ENCODE measurements at regions not wholly inside any gene's neighbourhood (a gene's known extent, or its start where the extent isn't known, plus 50 kb on each side); places are given as distances from the start of the nearest gene placed in this dataset.

GRCh38 chr3:34298653-34299052, 500.2 kb downstream of the PDCD6IP start:
- no peaks in the 10 kb centered on the region for H3K36me3 Mint-ChIP-seq (ENCODE audit: insufficient read depth)
- DNase-seq (ENCODE audit: low spot score, unreplicated experiment), result no peak
- peaks cover 8% of the 10 kb centered on the region for H3K27me3 Mint-ChIP-seq
- H3K27ac Mint-ChIP-seq, result no peak overlapping the region
- peaks cover 10% of the 10 kb centered on the region for H3K4me1 Mint-ChIP-seq (ENCODE audit: low read depth)
- TF ChIP-seq, protein P1, sequence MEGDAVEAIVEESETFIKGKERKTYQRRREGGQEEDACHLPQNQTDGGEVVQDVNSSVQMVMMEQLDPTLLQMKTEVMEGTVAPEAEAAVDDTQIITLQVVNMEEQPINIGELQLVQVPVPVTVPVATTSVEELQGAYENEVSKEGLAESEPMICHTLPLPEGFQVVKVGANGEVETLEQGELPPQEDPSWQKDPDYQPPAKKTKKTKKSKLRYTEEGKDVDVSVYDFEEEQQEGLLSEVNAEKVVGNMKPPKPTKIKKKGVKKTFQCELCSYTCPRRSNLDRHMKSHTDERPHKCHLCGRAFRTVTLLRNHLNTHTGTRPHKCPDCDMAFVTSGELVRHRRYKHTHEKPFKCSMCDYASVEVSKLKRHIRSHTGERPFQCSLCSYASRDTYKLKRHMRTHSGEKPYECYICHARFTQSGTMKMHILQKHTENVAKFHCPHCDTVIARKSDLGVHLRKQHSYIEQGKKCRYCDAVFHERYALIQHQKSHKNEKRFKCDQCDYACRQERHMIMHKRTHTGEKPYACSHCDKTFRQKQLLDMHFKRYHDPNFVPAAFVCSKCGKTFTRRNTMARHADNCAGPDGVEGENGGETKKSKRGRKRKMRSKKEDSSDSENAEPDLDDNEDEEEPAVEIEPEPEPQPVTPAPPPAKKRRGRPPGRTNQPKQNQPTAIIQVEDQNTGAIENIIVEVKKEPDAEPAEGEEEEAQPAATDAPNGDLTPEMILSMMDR (IDR thresholded peaks at IDR 0.05; ENCODE audit: unreplicated experiment), result no peak
- H3K9me3 Mint-ChIP-seq (ENCODE audit: low read depth), result no peaks in the 10 kb centered on the region
- H3K4me3 Mint-ChIP-seq (ENCODE audit: low read depth), result no peak overlapping the region

DNA sequence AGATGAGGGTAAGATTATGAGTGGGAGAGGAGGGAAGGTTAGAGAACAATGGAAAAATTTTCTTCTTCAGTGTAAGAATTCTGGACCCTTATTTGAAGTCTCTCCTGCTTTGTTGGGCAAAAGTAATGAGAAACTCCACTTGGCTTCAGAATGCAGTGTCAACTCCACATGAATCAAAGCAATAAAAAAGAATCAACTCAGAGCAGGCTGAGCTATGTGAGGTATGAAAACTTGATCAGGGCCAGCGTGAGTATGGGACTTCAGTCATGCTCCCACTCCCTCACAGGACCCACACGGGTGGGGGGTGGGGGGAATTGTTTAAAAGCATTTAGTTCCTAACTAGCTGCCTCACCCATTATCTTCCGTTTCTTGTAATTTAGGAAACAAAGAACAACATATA, 502.2 kb downstream of the PDCD6IP start:
- Mint-ChIP-seq H3K4me3 (ENCODE audit: low read depth) (no peak overlapping the region), H3K27ac (no peak overlapping the region), H3K36me3 (ENCODE audit: insufficient read depth) (no peaks in the 10 kb centered on the region), H3K9me3 (ENCODE audit: low read depth) (no peaks in the 10 kb centered on the region), H3K4me1 (ENCODE audit: low read depth) (peaks cover 10% of the 10 kb centered on the region), H3K27me3 (peaks cover 11% of the 10 kb centered on the region)
- DNase-seq (ENCODE audit: low spot score, unreplicated experiment), result no peak
- TF ChIP-seq, protein P1 (IDR thresholded peaks at IDR 0.05; ENCODE audit: unreplicated experiment), result no peak

GRCh38 chr3:34301313-34301712, 502.9 kb downstream of the PDCD6IP start:
- no peak for DNase-seq (ENCODE audit: low spot score, unreplicated experiment)
- no peaks in the 10 kb centered on the region for H3K9me3 Mint-ChIP-seq (ENCODE audit: low read depth)
- TF ChIP-seq, protein P1 (IDR thresholded peaks at IDR 0.05; ENCODE audit: unreplicated experiment), result no peak
- H3K27me3 Mint-ChIP-seq, result peaks cover 11% of the 10 kb centered on the region
- peaks cover 10% of the 10 kb centered on the region for H3K4me1 Mint-ChIP-seq (ENCODE audit: low read depth)
- no peak overlapping the region for H3K27ac Mint-ChIP-seq
- no peaks in the 10 kb centered on the region for H3K36me3 Mint-ChIP-seq (ENCODE audit: insufficient read depth)
- H3K4me3 Mint-ChIP-seq (ENCODE audit: low read depth), result no peak overlapping the region

DNA sequence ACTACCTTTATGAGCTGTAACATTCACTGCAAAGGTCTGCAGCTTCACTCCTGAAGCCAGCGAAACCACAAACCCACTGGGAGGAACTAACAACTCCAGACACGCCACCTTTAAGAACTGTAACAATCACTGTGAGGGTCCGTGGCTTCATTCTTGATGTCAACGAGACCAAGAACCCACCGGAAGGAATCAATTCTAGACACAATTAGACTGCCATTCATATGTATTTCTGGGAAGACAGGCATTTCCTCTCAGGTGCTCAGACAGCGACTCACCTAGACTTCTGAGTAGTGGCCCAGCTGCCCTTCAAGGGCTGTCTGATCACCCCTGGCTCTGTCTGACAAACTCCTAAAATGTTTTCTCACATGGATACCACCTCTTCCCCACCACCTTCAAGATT, 506.8 kb downstream of the PDCD6IP start:
- TF ChIP-seq, protein P1 (IDR thresholded peaks at IDR 0.05; ENCODE audit: unreplicated experiment), result no peak
- H3K9me3 Mint-ChIP-seq (ENCODE audit: low read depth), result peaks cover 3% of the 10 kb centered on the region

DNA sequence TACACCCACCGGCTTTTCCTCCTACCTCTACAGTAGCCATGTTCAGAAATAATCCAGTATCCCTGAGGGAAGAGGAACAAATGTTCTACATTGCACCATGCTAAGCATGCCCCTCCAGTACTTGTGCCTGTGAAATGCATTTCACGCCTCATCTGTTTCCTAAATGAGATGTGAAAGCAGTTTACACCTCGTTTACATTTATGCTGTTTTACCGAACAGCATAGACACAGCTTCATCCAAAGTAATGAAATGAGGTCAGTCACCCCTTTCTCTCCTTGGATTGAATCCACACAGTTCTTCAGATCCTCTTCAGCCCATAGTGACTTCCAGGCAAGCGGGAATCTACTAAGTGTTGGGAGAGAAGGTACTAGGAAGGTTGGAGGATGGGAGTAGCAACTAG, 514.3 kb downstream of the PDCD6IP start:
- no peak for DNase-seq (ENCODE audit: low spot score, unreplicated experiment)
- Mint-ChIP-seq H3K4me1 (ENCODE audit: low read depth) (no peaks in the 10 kb centered on the region), H3K27ac (no peak overlapping the region), H3K9me3 (ENCODE audit: low read depth) (peaks cover 8% of the 10 kb centered on the region), H3K36me3 (ENCODE audit: insufficient read depth) (peaks cover 1% of the 10 kb centered on the region), H3K27me3 (peaks cover 6% of the 10 kb centered on the region), H3K4me3 (ENCODE audit: low read depth) (no peak overlapping the region)
- TF ChIP-seq, protein P1 (IDR thresholded peaks at IDR 0.05; ENCODE audit: unreplicated experiment), result no peak

More for the DNA sequence above, 506.8 kb downstream of the PDCD6IP start:
- H3K4me1 Mint-ChIP-seq (ENCODE audit: low read depth), result peaks cover 4% of the 10 kb centered on the region
- no peak overlapping the region for H3K27ac Mint-ChIP-seq
- H3K27me3 Mint-ChIP-seq, result peaks cover 7% of the 10 kb centered on the region
- DNase-seq (ENCODE audit: low spot score, unreplicated experiment), result no peak
- H3K36me3 Mint-ChIP-seq (ENCODE audit: insufficient read depth), result no peaks in the 10 kb centered on the region
- no peak overlapping the region for H3K4me3 Mint-ChIP-seq (ENCODE audit: low read depth)
